ENCODE measurements at regions not wholly inside any gene's neighbourhood (a gene's known extent, or its start where the extent isn't known, plus 50 kb on each side); places are given as distances from the start of the nearest gene placed in this dataset.

DNA sequence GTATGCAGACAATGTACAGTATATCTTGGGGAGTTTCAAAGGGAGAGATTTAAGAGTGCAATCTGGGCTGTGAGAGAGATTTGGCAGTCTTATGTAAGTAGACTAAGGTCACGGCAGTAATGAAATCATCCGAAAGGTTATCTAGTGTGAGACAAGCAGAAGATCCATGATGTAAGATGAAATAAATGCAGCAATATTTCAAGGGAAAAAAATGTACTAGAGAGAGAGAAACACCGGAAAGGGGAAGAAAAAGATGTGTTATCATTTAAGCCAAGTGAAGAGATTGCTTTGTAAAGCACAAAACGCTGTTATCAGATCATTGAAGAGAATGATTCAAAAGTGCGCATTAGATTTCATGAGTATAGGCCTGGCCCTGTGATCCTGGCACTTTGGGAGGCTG, 88.4 kb upstream of the GUCY1A1 start:
- TF ChIP-seq, protein P1, sequence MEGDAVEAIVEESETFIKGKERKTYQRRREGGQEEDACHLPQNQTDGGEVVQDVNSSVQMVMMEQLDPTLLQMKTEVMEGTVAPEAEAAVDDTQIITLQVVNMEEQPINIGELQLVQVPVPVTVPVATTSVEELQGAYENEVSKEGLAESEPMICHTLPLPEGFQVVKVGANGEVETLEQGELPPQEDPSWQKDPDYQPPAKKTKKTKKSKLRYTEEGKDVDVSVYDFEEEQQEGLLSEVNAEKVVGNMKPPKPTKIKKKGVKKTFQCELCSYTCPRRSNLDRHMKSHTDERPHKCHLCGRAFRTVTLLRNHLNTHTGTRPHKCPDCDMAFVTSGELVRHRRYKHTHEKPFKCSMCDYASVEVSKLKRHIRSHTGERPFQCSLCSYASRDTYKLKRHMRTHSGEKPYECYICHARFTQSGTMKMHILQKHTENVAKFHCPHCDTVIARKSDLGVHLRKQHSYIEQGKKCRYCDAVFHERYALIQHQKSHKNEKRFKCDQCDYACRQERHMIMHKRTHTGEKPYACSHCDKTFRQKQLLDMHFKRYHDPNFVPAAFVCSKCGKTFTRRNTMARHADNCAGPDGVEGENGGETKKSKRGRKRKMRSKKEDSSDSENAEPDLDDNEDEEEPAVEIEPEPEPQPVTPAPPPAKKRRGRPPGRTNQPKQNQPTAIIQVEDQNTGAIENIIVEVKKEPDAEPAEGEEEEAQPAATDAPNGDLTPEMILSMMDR (optimal IDR thresholded peaks at IDR 0.05 in 1 of 3, IDR thresholded peaks at IDR 0.05 in 1 of 3, conservative IDR thresholded peaks at IDR 0.05 in 1 of 3; ENCODE audit: extremely low read depth in 1 of 3, insufficient read depth in 2 of 3, low read length in 3 of 3), result no peak
- TF ChIP-seq EZH2 (IDR thresholded peaks at IDR 0.05; ENCODE audit: low read length), result no peak
